ENCODE measurements at regions not wholly inside any gene's neighbourhood (a gene's known extent, or its start where the extent isn't known, plus 50 kb on each side); places are given as distances from the start of the nearest gene placed in this dataset.
"Not testable (repeated sequence)": the region's sequence is repeated elsewhere in the genome, so short reads cannot be mapped to it uniquely, and the experiment has no call there.

DNA sequence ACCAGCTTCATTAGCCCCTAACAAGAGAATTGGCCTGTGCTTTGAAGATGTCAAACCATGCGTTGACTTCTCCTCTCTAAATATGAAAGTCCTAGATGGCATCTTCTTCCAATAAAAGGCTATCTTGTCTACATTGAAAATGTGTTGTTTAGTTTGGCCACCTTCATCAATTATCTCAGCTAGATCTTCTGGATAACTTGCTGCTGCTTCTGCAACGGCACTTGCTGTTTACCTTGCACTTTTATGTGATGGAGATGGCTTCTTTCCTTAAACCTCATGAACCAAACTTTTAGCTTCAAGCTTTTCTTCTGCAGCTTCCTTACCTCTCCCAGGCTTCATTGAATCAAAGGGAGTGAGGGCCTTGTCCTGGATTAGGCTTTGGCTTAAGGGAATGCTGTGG lies 58.6 kb upstream of the CSNK1E start:
- DNase-seq: not testable (repeated sequence)

DNA sequence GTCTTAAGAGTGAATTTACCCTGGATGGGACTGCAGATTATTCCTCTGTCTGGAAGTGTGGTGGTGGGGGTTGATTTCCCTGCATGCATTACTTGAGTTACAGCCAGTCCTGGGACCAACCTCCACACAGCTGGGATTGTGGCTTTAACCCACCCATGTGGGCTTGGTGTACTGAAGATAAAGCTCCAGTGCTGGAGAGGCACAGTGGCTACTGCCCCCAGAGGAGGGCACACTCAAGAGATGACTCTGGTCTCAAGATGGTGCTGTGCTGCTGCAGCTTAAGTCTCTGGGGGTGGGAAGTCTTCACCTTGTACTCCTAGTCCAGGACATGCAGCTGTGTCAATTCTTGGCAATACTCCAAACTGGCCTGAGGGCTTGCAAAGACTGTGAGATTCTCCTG lies 57.8 kb upstream of the CSNK1E start:
- DNase-seq: peak; percentile 57

DNA sequence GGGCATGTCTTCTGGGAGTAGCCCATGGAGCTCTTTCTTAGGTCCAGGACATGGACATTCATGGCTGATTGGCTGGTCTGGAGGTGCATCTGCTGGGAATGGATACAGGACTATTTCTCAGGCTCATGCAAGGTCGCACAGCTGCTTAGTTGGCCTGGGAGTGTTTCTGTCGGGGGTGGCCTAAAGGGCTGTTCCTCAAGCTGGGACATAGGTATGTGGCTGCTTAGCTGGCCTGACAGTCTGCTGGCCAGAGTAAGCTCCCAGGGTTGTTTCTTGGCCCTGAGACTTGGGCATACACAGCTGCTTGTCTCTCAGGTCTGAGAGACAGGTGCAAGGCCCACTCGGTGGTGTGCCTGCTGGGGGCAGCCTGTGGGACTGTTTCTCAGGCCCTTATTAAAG lies 57.2 kb upstream of the CSNK1E start:
- not testable (repeated sequence) for DNase-seq

DNA sequence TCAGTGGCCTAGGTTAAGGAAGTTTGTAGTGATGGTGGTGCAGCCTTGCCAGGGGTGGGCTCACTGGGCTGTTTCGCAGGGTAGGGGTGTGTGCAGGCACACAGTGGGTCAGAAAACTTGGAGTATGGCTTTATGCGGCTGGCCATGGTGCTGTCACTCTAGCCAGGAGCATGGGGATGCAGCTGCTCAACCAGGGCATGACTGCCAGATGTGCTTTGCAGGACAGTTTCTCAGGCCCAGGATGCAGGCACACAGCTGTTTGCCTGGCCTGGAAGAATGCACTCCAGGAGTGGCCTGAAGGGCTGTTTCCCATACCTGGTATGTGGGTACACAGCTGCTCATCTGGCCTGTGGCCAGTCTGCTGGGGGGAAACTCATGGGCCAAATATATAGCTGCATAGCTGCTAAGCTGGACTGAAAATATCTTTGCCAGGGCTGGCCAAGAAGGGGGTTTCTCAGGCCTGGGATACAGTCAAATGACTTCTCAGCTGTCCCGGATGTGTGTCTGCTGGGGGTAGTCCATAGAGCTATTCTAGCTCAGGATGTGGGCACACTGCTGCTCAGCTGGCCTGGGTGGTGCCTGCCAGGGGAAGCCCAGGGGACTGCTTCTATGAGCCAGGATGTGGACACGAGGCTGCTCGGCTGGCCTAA lies 56.7 kb upstream of the CSNK1E start:
- DNase-seq: peak; percentile 67

DNA sequence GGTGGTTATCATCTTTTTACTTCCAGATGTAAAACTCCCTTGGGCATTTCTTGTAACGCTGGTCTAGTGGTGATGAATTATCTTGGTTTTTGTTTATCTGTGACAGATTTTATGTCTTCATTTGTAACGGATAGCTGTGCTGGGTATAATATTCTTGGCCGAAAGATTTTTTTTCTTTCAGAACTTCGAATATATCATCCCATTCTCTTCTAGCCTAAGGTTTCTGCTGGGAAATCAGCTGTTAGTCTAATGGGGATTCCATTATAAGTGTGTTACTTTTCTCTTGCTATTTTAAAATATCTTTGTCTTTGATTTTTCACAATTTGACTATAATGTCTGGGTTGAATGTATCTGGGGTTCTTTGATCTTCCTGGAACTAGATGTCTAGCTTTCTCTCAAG lies 55.4 kb upstream of the CSNK1E start:
- DNase-seq: not testable (repeated sequence)

DNA sequence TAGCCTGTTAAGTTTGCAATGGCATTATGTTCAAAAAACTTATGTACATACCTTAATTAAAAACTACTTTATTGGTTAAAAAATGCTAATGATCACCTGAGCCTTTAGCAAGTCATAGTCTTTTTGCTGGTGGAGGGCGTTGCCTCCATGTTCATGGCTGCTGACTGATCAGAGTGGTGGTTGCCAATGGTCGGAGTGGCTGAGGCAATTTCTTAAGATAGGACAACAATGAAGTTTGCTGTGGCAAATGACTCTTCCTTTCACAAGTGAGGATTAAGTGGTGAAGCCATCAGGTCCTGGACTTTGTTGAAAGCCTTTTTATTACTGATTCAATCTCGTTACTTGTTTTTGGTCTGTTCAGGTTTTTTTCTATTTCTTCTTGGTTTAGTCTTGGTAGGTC lies 53.3 kb upstream of the CSNK1E start:
- DNase-seq: not testable (repeated sequence)

DNA sequence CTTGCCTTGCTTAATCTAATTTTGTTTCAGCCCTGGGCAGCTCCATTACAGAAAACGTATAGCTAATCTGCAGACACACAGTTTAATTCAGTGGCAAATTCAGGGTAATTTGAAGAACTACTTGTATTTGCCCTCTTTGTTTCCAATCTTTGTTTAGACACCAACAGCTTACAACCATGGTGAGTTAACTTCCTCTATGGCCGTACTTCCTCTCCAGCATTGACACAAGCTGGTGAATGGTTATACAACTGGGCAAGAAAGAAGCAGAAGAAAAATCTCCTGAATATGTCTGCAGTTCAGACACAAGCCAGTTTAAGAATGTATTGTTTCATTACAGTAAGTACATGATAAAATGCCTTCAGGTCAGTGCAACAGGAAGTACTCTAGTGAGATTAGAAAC lies 51.9 kb upstream of the CSNK1E start:
- DNase-seq: not testable (repeated sequence)

All from RPMI8226 (cell line).